ENCODE measurements at regions not wholly inside any gene's neighbourhood (a gene's known extent, or its start where the extent isn't known, plus 50 kb on each side); places are given as distances from the start of the nearest gene placed in this dataset.

DNA sequence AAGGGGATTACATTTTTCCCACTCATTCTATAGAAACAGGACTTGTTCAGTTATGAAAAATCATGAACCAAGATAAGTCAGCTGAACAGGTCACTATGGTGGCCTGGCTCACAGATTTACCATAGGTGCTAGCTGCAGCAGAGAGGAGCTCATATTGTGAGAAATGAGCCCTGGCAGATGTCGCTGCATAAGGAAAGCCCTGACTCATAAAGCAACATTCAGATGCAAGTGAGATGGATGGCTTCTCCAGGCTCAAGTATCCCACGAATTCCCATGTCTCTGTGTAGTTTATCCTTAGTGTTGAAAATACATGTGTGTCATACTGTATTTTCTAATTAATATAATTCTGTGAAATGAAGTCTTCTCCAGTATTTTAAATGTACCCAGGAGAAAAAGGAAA lies 115.0 kb upstream of the LHCGR start:
- no peaks in the 10 kb centered on the region for H3K36me3 Mint-ChIP-seq
- no peaks in the 10 kb centered on the region for H3K27me3 Mint-ChIP-seq (ENCODE audit: low read depth)
- H3K9me3 Mint-ChIP-seq: no peaks in the 10 kb centered on the region
- H3K4me3 Mint-ChIP-seq: no peak overlapping the region
- TF ChIP-seq, protein P1, sequence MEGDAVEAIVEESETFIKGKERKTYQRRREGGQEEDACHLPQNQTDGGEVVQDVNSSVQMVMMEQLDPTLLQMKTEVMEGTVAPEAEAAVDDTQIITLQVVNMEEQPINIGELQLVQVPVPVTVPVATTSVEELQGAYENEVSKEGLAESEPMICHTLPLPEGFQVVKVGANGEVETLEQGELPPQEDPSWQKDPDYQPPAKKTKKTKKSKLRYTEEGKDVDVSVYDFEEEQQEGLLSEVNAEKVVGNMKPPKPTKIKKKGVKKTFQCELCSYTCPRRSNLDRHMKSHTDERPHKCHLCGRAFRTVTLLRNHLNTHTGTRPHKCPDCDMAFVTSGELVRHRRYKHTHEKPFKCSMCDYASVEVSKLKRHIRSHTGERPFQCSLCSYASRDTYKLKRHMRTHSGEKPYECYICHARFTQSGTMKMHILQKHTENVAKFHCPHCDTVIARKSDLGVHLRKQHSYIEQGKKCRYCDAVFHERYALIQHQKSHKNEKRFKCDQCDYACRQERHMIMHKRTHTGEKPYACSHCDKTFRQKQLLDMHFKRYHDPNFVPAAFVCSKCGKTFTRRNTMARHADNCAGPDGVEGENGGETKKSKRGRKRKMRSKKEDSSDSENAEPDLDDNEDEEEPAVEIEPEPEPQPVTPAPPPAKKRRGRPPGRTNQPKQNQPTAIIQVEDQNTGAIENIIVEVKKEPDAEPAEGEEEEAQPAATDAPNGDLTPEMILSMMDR (IDR thresholded peaks at IDR 0.05; ENCODE audit: unreplicated experiment): no peak
- peaks cover 14% of the 10 kb centered on the region for H3K4me1 Mint-ChIP-seq
- no peak for DNase-seq (ENCODE audit: low spot score in 2 of 2, unreplicated experiment in 2 of 2)
- no peak overlapping the region for H3K27ac Mint-ChIP-seq

DNA sequence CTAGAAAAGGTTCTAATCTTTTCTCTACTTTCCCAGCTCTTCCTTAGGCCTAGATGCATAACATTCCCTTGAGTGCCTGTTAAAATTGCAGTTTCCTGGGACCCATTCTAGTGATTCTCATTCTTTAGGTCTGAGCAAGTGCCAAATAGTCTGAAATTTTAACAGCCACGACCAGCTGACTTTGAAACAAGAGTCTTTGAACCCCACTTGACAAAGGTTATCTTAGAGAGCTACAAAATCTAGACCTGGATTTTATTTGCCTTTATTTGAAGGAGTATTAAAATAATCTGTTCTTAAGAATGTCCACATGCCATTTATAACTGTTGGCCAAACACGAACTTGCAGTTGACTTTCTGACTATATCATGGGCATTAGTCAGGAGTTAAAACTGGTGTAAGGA lies 110.2 kb upstream of the LHCGR start:
- TF ChIP-seq, protein P1 (IDR thresholded peaks at IDR 0.05; ENCODE audit: unreplicated experiment): no peak
- Mint-ChIP-seq H3K4me1 (peaks cover 6% of the 10 kb centered on the region), H3K36me3 (no peaks in the 10 kb centered on the region), H3K4me3 (no peak overlapping the region), H3K27ac (no peak overlapping the region), H3K27me3 (ENCODE audit: low read depth) (no peaks in the 10 kb centered on the region), H3K9me3 (no peaks in the 10 kb centered on the region)
- DNase-seq (ENCODE audit: low spot score in 2 of 2, unreplicated experiment in 2 of 2): no peak

DNA sequence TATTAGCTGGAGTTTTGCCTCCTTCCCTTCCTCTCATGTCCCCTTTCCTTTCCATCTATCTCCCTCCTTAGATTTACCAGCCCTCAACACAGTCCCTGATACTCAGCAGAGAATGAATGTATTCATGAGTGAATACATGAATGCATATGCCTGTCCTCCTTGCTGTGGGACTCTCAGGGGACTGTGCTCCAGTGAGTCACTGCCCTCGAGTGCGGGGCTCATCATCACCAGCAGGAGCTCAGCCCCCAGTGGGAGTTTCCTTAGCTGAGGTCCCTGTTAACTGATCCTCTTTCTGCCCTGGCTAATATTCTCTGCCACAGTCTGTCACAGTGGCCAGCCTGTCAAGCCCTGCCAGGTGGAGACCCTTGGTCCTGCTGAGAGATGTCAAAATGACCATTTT lies 104.9 kb upstream of the LHCGR start:
- H3K36me3 Mint-ChIP-seq: no peaks in the 10 kb centered on the region

DNA sequence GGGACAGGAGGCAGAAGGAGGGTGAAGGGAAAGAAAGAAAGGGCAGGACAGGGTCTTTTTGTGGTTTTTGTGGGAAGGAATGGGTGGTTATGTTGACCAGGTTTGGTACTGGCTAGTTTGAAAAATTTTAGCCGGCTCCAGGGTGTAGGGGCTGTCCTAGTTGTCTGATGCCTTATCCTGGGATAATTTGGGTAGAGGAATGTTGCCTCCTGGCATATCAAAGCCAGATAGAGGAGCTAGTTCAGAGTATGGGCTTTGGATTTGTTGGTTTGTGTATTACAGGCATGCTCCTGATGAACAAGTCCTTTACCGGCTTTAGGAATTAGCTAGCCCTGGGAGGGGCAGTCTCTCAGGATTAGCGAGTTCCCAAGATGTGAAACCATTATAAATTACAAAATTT lies 101.1 kb upstream of the LHCGR start:
- Mint-ChIP-seq H3K27ac (no peak overlapping the region), H3K36me3 (no peaks in the 10 kb centered on the region), H3K9me3 (no peaks in the 10 kb centered on the region), H3K4me1 (no peaks in the 10 kb centered on the region), H3K27me3 (ENCODE audit: low read depth) (peaks cover 6% of the 10 kb centered on the region), H3K4me3 (no peak overlapping the region)
- no peak for DNase-seq (ENCODE audit: low spot score in 2 of 2, unreplicated experiment in 2 of 2)
- TF ChIP-seq, protein P1 (IDR thresholded peaks at IDR 0.05; ENCODE audit: unreplicated experiment): no peak

More for the DNA sequence above, 104.9 kb upstream of the LHCGR start:
- H3K4me1 Mint-ChIP-seq: no peaks in the 10 kb centered on the region
- no peaks in the 10 kb centered on the region for H3K9me3 Mint-ChIP-seq
- no peak overlapping the region for H3K4me3 Mint-ChIP-seq
- TF ChIP-seq, protein P1 (IDR thresholded peaks at IDR 0.05; ENCODE audit: unreplicated experiment): no peak
- H3K27me3 Mint-ChIP-seq (ENCODE audit: low read depth): peaks cover 5% of the 10 kb centered on the region
- H3K27ac Mint-ChIP-seq: no peak overlapping the region
- no peak for DNase-seq (ENCODE audit: low spot score in 2 of 2, unreplicated experiment in 2 of 2)

DNA sequence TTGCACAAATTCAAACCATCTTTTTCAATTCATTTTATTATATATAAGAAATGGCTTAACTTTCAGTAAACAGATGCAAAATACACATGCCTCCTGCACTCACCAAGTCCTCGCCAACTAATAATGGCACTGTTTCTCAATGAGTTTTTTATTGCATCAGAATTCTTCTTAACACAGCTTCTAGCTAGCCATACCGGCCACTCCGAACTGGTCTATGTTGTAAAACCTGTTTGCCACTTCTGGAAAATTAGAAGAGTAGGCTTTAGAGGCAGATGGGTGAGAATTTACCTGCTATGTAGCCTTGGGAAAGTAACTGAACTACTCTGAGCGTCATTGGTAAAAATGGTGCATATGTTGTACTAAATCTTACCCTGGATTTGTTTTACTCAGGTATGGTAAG lies 100.6 kb upstream of the LHCGR start:
- TF ChIP-seq, protein P1 (IDR thresholded peaks at IDR 0.05; ENCODE audit: unreplicated experiment): no peak
- Mint-ChIP-seq H3K9me3 (no peaks in the 10 kb centered on the region), H3K4me3 (no peak overlapping the region), H3K36me3 (no peaks in the 10 kb centered on the region), H3K27ac (no peak overlapping the region), H3K27me3 (ENCODE audit: low read depth) (peaks cover 6% of the 10 kb centered on the region), H3K4me1 (no peaks in the 10 kb centered on the region)
- DNase-seq (ENCODE audit: low spot score in 2 of 2, unreplicated experiment in 2 of 2): no peak

DNA sequence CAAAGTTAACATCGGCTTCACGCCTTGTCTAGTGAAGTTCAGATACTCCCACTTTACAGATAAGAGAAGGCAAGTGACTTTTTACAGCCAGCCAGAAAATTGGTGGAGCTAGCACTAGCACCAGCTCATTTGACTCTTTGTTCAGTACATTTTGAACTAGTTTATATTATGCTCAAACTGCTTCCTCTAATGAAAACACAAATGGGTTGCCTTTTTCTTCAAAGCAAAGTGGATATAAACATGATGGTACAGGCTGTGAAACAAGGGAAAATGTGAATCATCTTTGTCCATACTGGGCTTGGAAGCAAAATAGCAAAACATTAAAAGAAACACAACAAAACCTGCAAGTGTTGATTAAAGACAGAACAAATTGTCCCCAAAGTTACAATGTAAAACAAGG lies 99.6 kb upstream of the LHCGR start:
- no peak for DNase-seq (ENCODE audit: low spot score in 2 of 2, unreplicated experiment in 2 of 2)
- H3K9me3 Mint-ChIP-seq: no peaks in the 10 kb centered on the region
- peaks cover 6% of the 10 kb centered on the region for H3K27me3 Mint-ChIP-seq (ENCODE audit: low read depth)
- H3K4me1 Mint-ChIP-seq: no peaks in the 10 kb centered on the region
- no peak overlapping the region for H3K27ac Mint-ChIP-seq
- H3K36me3 Mint-ChIP-seq: no peaks in the 10 kb centered on the region
- H3K4me3 Mint-ChIP-seq: no peak overlapping the region
- TF ChIP-seq, protein P1 (IDR thresholded peaks at IDR 0.05; ENCODE audit: unreplicated experiment): no peak

All from mesothelial cell of epicardium (in vitro differentiated cells).